Coronary artery (tissue), 2 donors: ENCODE measurements at regions not wholly inside any gene's neighbourhood (a gene's known extent, or its start where the extent isn't known, plus 50 kb on each side); places are given as distances from the start of the nearest gene placed in this dataset.

ENCODE experiments used
- DNase-seq: peaks from one replicate; pipeline ENCODE4 v3.0.0-alpha.2; 2017; ENCODE audit warnings: low spot score
- H3K27ac ChIP-seq, 2 donors: fragments of 200-600 bp; sonication (generic); one replicate each; pipeline ENCODE4 v1.5.1; 2016 to 2019
- H3K4me3 ChIP-seq: fragments of 200-600 bp; sonication (generic); 2 replicates; pipeline ENCODE4 v1.5.1; 2016; ENCODE audit warnings: mild to moderate bottlenecking, moderate library complexity
- CTCF ChIP-seq: fragments of 200-600 bp; sonication (generic); IDR thresholded peaks from one replicate; pipeline ENCODE4 v1.5.1; 2019; ENCODE audit warnings: antibody characterized with exemption

GRCh38 chr11:15865212-15865987 is 490.9 kb downstream of the SOX6 start:
- H3K27ac ChIP-seq: no peak overlapping the region
- peak; percentile 46 for DNase-seq
- TF ChIP-seq CTCF: no peak
- H3K4me3 ChIP-seq: no peak overlapping the region

DNA sequence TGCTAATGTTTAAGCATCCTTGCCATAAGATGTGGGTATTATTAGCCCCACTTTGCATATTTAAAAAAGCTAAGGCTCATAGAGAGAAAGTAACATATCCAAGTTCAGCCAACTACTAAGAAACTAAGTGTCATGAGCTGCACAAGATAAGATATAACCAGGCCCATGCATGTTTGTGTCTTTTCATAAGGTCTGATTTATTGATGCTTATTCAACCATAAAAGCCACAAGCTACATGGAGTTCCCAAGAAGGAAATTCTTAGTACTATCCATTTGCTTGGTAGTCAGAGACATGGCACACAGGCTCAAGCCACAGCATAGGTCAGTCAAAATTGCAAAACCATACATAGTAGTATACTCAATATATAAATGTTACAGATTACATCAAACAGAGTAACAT is 488.5 kb downstream of the SOX6 start:
- no peak for TF ChIP-seq CTCF
- DNase-seq: no peak
- no peak overlapping the region for H3K4me3 ChIP-seq
- no peak overlapping the region for H3K27ac ChIP-seq

- Histone ChIP-seq H3K4me3 (no peak overlapping the region), H3K27ac (no peak overlapping the region)
- no peak for TF ChIP-seq CTCF
- DNase-seq: peak; percentile 22
These were observed 485.4 kb downstream of the SOX6 start for GRCh38 chr11:15870911-15871310.

GRCh38 chr11:15871904-15872626 is 484.3 kb downstream of the SOX6 start:
- no peak overlapping the region for H3K4me3 ChIP-seq

GRCh38 chr11:15873501-15873900 is 482.8 kb downstream of the SOX6 start:
- TF ChIP-seq CTCF: no peak

More at GRCh38 chr11:15871904-15872626, 484.3 kb downstream of the SOX6 start:
- TF ChIP-seq CTCF: no peak
- DNase-seq: peak; percentile 11
- H3K27ac ChIP-seq: no peak overlapping the region

DNA sequence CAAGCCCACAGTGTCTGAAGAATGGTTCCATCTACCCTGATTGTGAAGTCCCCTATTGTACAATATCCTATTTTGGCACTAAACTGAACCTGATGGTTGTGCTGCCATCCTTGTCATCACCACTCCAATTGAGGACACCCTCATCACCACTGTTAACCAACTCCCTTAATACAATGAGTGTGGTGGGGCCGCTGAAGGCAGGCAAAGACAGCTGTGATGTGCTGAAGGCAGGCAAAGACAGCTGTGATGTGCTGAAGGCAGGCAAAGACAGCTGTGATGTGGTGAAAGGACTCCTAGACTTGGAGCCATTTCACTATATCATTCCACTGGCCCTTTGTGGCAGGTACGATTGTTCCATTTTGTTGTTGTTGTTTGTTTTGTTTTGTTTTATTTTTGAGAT is 481.6 kb downstream of the SOX6 start:
- Histone ChIP-seq H3K27ac (no peak overlapping the region), H3K4me3 (no peak overlapping the region)
- TF ChIP-seq CTCF: no peak
- DNase-seq: peak; percentile 17

More at GRCh38 chr11:15873501-15873900, 482.8 kb downstream of the SOX6 start:
- Histone ChIP-seq H3K4me3 (no peak overlapping the region), H3K27ac (no peak overlapping the region)
- no peak for DNase-seq
